ENCODE measurements at regions not wholly inside any gene's neighbourhood (a gene's known extent, or its start where the extent isn't known, plus 50 kb on each side); places are given as distances from the start of the nearest gene placed in this dataset.

GRCh38 chr6:148211777-148212324 is 130.8 kb upstream of the SASH1 start:
- no peak for TF ChIP-seq CTCF (IDR thresholded peaks at IDR 0.05; ENCODE audit: unreplicated experiment)
- H3K27me3 Mint-ChIP-seq (ENCODE audit: low read depth): no peaks in the 10 kb centered on the region

GRCh38 chr6:148212366-148212765 is 130.3 kb upstream of the SASH1 start:
- H3K9me3 Mint-ChIP-seq: no peaks in the 10 kb centered on the region
- H3K27ac Mint-ChIP-seq: no peak overlapping the region
- no peak overlapping the region for H3K4me3 Mint-ChIP-seq
- no peaks in the 10 kb centered on the region for H3K36me3 Mint-ChIP-seq
- no peak for DNase-seq (ENCODE audit: low spot score in 2 of 2, unreplicated experiment in 2 of 2)
- no peaks in the 10 kb centered on the region for H3K4me1 Mint-ChIP-seq
- TF ChIP-seq CTCF (IDR thresholded peaks at IDR 0.05; ENCODE audit: unreplicated experiment): no peak
- no peaks in the 10 kb centered on the region for H3K27me3 Mint-ChIP-seq (ENCODE audit: low read depth)

More at GRCh38 chr6:148211777-148212324, 130.8 kb upstream of the SASH1 start:
- DNase-seq (ENCODE audit: low spot score in 2 of 2, unreplicated experiment in 2 of 2): no peak
- Mint-ChIP-seq H3K9me3 (no peaks in the 10 kb centered on the region), H3K27ac (no peak overlapping the region), H3K4me3 (no peak overlapping the region), H3K4me1 (no peaks in the 10 kb centered on the region), H3K36me3 (no peaks in the 10 kb centered on the region)

- no peak for DNase-seq (ENCODE audit: low spot score in 2 of 2, unreplicated experiment in 2 of 2)
- Mint-ChIP-seq H3K9me3 (no peaks in the 10 kb centered on the region), H3K4me3 (no peak overlapping the region), H3K27me3 (ENCODE audit: low read depth) (no peaks in the 10 kb centered on the region), H3K4me1 (no peaks in the 10 kb centered on the region), H3K36me3 (no peaks in the 10 kb centered on the region), H3K27ac (no peak overlapping the region)
- no peak for TF ChIP-seq CTCF (IDR thresholded peaks at IDR 0.05; ENCODE audit: unreplicated experiment)
These were observed 129.3 kb upstream of the SASH1 start for GRCh38 chr6:148213366-148213765.

- no peaks in the 10 kb centered on the region for H3K36me3 Mint-ChIP-seq
- no peak overlapping the region for H3K27ac Mint-ChIP-seq
- H3K4me3 Mint-ChIP-seq: no peak overlapping the region
- H3K9me3 Mint-ChIP-seq: no peaks in the 10 kb centered on the region
- H3K27me3 Mint-ChIP-seq (ENCODE audit: low read depth): no peaks in the 10 kb centered on the region
- no peak for TF ChIP-seq CTCF (IDR thresholded peaks at IDR 0.05; ENCODE audit: unreplicated experiment)
- no peak for DNase-seq (ENCODE audit: low spot score in 2 of 2, unreplicated experiment in 2 of 2)
- H3K4me1 Mint-ChIP-seq: no peaks in the 10 kb centered on the region
These were observed 128.0 kb upstream of the SASH1 start for GRCh38 chr6:148214667-148215066.

- no peaks in the 10 kb centered on the region for H3K9me3 Mint-ChIP-seq
- no peaks in the 10 kb centered on the region for H3K27me3 Mint-ChIP-seq (ENCODE audit: low read depth)
- H3K4me1 Mint-ChIP-seq: peaks cover 18% of the 10 kb centered on the region
- H3K27ac Mint-ChIP-seq: no peak overlapping the region
- no peak for TF ChIP-seq CTCF (IDR thresholded peaks at IDR 0.05; ENCODE audit: unreplicated experiment)
- DNase-seq (ENCODE audit: low spot score in 2 of 2, unreplicated experiment in 2 of 2): no peak
- H3K4me3 Mint-ChIP-seq: no peak overlapping the region
- H3K36me3 Mint-ChIP-seq: no peaks in the 10 kb centered on the region
These were observed 125.6 kb upstream of the SASH1 start for GRCh38 chr6:148217051-148217450.

- TF ChIP-seq CTCF (IDR thresholded peaks at IDR 0.05; ENCODE audit: unreplicated experiment): no peak
- H3K4me3 Mint-ChIP-seq: no peak overlapping the region
- DNase-seq (ENCODE audit: low spot score in 2 of 2, unreplicated experiment in 2 of 2): no peak
- H3K9me3 Mint-ChIP-seq: no peaks in the 10 kb centered on the region
- peaks cover 18% of the 10 kb centered on the region for H3K4me1 Mint-ChIP-seq
- H3K27ac Mint-ChIP-seq: no peak overlapping the region
- no peaks in the 10 kb centered on the region for H3K27me3 Mint-ChIP-seq (ENCODE audit: low read depth)
- no peaks in the 10 kb centered on the region for H3K36me3 Mint-ChIP-seq
These were observed 124.7 kb upstream of the SASH1 start for GRCh38 chr6:148217921-148218320.

Measured in mesothelial cell of epicardium (in vitro differentiated cells).